HUES6 (cell line): ENCODE measurements at regions not wholly inside any gene's neighbourhood (a gene's known extent, or its start where the extent isn't known, plus 50 kb on each side); places are given as distances from the start of the nearest gene placed in this dataset.

Experiments used
- H3K27ac ChIP-seq: 2 replicates; pipeline ENCODE4 v1.7.0; 2013; ENCODE audit warnings: low read depth, mild to moderate bottlenecking, low read length, inconsistent platforms
- H3K27me3 ChIP-seq: 2 replicates; pipeline ENCODE4 v1.6.1; 2013; ENCODE audit warnings: low read length; ENCODE audit not compliant: control insufficient read depth, insufficient read depth
- H3K36me3 ChIP-seq: 2 replicates; pipeline ENCODE4 v1.6.1; 2013; ENCODE audit warnings: low read length; ENCODE audit not compliant: control insufficient read depth, insufficient read depth
- H3K4me1 ChIP-seq: 2 replicates; pipeline ENCODE4 v1.6.1; 2013; ENCODE audit warnings: low read length; ENCODE audit not compliant: control insufficient read depth, insufficient read depth
- H3K4me3 ChIP-seq: 2 replicates; pipeline ENCODE4 v1.5.1; 2013; ENCODE audit warnings: low read depth, low read length
- H3K9ac ChIP-seq: one replicate; pipeline ENCODE4 v1.6.1; 2013; ENCODE audit warnings: mild to moderate bottlenecking, low read length
- H3K9me3 ChIP-seq: 2 replicates; pipeline ENCODE4 v1.6.1; 2013; ENCODE audit warnings: low read depth, low read length; ENCODE audit not compliant: control insufficient read depth, insufficient read depth

DNA sequence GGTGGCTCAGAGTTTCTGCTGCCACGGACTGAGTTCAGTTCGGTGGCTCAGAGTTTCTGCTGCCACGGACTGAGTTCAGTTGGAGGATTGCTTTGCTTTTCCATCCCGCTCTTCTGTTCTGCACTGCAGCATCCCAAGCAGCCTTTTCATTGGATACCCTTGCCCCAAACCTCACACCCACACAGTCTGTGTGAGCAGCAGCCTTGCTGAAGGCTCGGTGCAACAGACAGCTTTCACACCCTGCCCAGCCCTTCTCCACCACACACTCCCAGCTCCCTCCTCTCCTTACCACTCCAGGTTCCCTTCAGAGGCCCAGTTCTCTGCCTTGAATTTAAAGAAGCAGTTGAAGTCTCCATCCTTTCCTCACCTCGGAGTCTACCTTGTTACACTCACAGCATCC lies 52.5 kb upstream of the CHD6 start:
- Histone ChIP-seq H3K9me3 (no peaks in the 10 kb centered on the region), H3K36me3 (no peaks in the 10 kb centered on the region), H3K4me3 (no peak overlapping the region), H3K9ac (no peak overlapping the region), H3K4me1 (peaks cover 7% of the 10 kb centered on the region), H3K27ac (no peak overlapping the region), H3K27me3 (no peaks in the 10 kb centered on the region)

DNA sequence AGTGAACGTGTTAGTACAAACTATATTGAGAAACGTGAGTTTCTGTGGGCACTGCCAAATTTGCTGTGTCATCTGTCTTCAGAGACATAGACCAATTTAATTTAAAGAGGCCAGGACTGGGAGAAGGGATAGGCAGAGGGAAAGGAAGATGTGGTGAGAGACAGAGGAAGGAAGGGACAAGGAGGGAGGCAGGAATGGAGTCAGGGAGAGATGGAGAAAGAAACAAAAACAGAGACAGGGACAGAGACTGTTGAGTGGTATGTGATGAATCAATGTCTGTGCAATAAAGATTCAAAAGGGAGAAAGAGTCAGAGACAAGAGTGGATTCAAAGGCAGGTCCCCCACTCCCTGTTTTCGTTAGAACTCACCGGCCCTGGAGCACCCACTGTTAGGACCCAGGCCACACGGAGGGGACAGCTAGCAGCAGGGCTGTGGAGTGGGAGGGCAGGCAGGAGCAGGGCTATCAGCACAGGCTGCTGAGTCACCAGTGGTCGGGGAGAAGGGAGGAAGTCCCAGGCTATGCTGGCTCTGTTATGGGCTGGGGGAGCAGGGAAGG lies 51.6 kb upstream of the CHD6 start:
- Histone ChIP-seq H3K27me3 (no peaks in the 10 kb centered on the region), H3K9ac (peak overlapping the region; percentile 31), H3K4me1 (peaks cover 7% of the 10 kb centered on the region), H3K4me3 (no peak overlapping the region), H3K27ac (0 out of 2 replicates have a peak overlapping the region, but pooled peaks have one; percentile 30), H3K9me3 (no peaks in the 10 kb centered on the region), H3K36me3 (no peaks in the 10 kb centered on the region)

DNA sequence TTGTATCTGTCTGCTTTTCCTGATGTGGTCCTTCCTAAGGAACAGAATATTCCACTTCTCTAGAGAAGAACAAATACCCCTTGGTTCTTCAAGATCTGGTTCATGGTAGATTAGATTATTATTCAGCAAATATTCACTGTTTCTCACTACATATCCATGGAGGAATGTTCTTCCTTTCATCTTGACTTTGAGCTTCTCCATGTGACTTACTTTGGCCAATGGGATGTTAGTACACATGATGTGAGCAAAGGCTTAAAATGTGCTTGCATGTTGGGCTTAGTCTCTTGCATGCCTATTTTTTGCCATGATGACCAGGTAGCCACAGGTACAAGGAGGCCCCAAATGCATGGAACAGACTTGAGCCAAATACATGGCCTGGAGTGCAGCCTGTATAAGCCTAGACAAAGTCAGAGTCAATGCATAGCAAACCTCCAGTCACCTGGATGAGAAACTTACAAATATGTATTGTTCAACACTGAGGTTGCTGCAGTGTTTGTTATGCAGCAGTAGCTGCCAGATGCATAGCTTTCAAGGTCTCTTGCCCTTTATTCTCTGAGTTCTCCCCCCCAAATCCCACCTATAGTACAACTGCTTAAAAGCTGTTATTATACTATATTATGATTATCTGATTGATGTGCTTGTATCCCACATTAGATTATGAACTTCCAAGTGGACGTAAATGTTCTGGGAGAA lies 50.0 kb upstream of the CHD6 start:
- no peaks in the 10 kb centered on the region for H3K9me3 ChIP-seq
- no peak overlapping the region for H3K4me3 ChIP-seq
- H3K4me1 ChIP-seq, result peaks cover 7% of the 10 kb centered on the region
- H3K36me3 ChIP-seq, result no peaks in the 10 kb centered on the region
- no peak overlapping the region for H3K27ac ChIP-seq
- H3K9ac ChIP-seq, result no peak overlapping the region
- H3K27me3 ChIP-seq, result no peaks in the 10 kb centered on the region
